ENCODE measurements at regions not wholly inside any gene's neighbourhood (a gene's known extent, or its start where the extent isn't known, plus 50 kb on each side); places are given as distances from the start of the nearest gene placed in this dataset.

DNA sequence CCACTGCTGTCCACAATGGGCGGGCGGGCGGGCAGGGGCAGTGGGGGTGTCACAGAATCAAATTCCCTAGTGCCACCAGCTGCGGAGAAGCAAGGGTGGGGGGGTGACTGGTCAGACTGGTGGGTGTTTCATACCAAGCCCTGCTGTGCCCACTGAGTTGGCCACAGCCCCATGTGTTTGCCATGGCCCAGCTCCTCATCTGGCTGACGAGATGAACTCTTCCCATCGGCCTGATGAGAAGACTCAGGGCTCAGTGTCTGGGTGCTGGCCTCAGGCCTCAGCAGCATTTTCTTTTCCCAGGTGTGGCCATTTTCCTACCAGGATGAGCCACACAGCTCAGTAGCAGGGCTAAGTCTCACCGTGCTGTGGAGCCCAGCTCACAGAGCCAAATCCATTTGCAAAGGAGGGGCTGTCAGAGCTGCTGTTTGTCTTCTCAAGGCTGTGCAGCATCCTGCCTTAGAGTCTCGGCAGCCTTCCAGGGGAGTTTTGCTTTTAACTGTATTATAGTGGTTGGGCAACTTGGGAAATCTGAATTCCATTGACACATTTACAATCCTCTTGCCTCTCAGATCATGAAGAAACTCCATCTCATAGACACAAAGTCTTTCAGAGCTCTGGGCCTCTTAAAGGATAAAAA, 176.8 kb downstream of the ABHD5 start:
- no peak for DNase-seq

DNA sequence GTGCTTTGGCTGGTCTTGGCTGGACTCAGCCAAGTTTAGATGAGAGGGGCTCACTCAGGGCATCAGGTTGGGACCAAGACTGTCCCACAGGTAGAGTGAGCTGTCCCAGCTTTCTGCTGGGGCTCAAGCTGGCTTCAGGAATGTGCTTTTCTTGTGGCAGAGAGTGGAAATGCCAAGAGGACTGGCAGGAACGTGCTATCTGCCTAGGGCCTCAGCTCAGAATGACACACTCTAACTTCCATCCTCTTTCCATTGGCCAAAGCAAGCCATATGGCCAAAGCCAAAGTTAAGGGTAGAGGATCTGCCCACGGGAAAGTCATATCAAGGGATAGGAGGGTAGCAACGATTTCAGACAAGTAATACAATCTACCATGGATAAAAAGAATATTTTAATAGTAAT, 178.8 kb downstream of the ABHD5 start:
- DNase-seq: no peak

DNA sequence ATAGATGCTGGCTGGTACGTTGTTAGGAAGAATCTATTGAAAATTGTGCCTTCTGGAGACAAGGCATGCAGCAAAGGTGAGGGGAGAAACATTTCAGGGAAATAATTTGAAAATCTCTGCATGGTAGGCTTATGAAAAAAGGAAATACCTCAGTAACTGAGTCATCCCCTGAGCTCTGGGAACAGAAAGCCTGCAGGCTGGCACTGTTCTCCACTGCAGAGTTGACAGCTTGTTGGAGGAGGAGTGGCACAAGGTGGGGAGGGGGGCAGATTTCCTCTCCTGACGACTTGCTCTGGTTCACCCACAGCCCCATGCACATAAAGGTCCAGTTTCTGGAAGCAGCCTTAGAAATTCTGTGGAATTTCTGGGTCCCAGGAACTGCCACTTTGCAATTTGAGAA, 179.4 kb downstream of the ABHD5 start:
- DNase-seq: no peak

DNA sequence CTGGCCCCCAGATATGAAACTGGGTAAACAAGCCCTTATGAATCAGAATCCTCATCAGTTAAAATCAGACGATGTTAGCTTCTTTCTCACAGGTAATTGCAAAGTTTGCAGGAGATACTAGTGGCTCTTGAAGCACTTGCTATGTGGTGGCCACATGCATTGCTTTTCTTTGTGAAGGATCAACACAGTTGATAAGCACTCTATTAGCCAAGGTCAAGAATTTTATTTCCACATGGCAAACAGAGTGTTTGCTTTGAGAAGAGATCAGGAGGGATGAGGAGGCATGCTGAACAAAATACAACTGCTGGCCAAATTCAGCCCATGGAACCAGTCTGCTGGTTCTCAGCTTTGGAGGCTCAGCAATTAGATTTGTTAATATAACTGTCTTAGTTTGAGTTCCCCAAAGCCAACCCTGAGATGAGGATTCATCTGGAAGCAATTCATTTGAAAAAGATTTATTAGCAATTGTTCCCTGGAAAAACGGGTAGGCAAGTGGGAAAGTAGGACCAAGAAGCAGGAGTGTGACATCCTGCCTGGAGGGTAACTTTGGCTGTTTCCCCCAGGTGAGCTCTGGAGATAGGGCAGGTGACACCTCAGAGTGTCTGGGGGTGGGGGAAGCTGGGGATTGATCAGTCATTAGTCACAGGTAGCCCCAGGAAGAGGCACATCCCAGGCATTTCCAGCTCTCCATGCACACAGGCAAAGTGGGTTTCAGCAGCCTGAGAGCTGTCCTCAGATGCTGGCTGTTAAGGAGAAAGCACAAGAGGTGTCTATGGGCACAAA, 180.3 kb downstream of the ABHD5 start:
- no peak for DNase-seq

DNA sequence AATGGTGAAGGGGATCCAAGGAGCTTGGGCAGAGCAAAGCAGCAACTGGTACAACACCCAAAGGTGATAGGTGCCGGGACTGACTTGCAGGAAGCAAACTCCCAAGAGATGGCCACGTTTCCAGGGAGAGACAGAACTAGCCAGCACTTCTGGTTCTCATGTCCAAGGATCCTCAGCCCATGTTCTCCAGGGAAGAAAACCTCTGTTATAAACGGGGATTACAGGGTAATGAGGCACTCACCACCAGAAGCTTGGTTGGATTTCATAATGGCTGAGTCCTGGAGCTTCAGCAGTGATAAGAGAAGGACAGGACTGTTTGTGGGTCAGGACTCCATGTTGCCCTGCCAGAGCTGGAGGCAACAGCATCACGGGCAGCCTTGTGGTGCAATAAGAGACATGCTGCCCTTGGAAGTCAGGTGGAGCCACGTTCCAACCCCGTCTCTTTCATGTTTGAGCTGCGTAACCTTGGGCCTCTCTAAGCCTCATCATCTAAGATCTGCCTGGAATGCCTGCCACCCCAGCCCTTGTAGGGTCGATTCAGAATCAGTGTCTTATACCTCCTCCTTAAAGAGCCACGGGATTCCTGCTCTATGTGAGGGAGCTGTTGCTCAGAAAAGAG, 181.0 kb downstream of the ABHD5 start:
- DNase-seq: no peak

DNA sequence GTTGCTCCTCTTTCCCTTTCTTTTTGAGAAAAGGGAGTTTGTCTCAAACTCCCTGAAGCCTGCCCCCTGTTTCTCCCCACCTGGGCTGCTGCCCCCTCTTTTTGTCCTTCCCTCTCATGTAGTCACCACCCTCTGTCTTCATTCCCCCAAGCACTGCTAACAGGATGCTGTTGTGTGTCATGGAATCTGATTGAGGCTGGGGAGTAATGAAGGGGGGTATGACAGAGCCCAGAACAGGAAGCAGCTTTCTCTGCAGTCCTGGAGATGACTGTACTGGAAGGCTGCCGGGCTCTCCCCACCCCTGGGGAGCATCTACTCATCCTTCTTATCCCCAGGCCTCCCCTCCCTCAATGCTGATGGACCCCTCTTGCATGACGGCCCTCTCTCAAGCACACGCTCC, 181.6 kb downstream of the ABHD5 start:
- no peak for DNase-seq

DNA sequence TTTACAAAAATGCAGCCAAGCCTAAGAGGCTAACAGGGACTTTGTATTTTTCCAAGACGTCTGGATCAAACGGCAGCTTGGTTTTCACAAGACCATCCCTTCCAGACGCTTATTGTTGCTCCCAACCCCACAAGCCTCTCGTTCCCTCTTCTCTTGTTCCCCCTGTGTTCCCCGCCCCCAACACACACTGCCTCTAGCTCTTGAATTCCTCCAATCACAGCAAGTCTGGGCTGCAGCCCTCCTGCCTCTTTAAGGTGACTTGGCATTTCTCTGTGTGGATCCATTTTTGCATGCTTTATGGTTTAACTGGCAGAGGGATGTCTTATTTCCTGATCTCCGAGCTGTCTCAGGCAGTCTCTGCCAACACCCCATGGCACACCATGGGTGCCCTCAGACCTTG, 182.2 kb downstream of the ABHD5 start:
- DNase-seq: no peak

DNA sequence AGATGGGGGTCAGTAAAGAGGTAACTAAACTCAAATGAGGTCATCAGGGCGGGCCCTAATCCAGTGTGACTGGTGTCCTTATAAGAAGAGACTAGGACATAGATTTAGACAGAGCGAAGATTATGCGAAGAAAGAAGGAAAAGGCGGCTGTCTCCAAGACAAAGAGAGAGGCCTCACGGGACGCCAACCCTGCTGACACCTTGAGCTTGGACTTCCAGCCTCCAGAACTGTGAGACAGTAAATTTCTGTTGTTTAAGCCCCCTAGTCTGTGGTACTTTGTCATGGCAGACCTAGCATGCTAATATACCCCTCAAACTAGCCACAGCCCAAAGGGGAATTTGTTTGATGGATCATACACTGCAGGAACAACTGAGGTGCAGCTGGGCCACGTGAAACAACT, 183.0 kb downstream of the ABHD5 start:
- no peak for DNase-seq

DNA sequence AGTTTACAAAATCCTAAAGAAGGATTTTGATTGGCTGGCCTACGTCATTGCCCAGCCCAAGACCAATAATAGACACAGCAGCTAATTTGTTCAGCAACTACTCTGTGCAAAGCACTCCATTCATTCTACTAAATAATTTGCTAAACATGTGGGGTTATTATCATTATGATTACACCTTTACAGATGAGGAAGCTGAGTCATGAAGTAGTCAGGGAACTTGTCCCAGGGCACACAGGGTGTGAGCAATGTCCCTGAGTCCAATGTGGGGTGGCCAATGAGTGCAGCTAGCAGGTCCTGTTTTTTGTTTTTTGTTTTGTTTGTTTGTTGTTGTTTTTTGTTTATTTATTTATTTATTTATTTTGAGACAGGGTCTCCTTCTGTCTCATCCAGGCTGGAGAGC, 183.6 kb downstream of the ABHD5 start:
- no peak for DNase-seq

DNA sequence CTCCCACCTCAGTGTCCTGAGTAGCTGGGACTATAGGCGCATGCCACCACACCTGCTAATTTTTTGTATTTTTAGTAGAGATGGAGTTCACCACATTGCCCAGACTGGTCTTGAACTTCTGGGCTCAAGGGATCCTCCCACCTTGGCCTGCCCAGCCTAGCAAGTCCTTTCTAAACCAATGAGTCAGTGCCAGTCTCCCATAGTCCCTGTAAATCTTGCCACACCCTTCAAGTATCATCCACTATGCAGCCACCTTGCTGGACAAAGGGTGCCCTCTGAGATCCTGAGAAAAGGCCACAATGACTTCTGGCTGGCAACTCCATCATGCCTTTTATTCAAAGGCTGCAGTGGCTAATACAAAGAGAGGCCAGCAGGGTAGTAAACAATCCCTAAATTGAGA, 184.0 kb downstream of the ABHD5 start:
- no peak for DNase-seq

DNA sequence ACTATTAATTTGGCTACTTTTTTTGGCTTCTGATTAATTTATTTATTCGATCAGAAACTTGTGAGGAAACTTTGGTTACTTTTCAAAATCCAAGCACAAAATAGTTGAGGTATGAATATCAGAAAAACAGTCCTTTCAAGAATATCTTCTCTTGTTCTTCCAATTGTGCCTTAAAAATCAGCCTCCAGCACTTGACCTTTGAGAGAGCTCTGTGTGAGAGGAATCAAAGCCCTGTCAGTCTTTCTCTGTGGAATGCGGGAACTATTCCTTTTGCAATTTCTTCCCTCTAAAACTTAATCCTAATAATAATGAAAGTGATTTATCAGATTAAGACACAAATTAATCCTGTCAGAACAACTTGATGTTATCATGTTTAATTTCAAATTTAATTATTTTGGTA, 185.9 kb downstream of the ABHD5 start:
- no peak for DNase-seq

DNA sequence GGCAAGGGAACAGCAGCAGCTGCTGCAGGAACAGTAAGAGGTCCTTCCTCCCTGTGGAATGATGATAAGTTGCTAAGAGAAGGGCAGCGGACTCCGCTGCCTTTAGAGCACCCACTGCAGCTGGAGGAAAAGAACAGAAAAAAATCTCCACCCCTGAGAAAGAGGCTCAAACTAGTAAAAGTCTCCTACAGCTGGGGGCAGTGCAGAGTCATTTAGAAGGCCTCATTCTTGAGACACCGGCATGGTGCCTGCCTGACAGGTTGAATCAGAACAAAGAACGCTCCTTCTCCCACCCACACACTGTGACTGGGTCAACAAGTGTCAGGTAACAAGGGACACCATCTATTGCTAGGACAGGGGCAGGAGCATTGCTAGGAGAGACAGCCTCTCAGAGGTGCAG, 188.4 kb downstream of the ABHD5 start:
- DNase-seq: no peak

DNA sequence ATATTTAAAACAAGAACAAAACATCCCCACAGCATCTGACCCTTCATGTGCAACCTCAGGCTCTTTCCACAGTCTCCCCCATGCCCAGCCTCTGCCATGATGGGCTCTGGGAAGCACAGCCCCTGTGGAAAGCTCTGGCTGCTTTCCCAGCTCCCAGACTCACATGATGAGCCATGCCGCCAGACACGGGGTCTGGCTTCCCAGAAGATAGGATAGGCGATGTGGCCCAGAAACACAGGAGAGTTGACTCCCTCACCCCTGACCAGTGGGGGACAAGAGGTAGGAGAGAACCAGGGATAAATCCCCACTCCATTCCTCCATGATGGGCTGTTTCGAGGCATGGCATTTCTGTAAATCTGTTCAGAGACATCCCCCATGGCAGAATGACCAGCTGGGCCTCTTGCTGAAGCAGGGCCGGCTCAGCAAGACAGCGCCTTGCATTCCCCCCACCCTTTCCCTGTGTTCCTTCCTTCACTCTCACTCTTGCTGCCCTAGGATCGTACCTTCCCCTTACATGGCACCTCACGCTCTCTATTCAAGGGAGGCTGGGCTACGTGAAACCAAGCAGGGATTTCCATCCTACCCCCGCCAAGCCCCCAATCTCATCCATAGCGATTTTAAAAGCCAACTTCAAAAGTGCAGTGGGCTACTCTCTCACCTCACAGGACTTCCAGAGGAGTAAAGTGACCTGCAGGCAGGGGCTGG, 192.4 kb downstream of the ABHD5 start:
- no peak for DNase-seq

DNA sequence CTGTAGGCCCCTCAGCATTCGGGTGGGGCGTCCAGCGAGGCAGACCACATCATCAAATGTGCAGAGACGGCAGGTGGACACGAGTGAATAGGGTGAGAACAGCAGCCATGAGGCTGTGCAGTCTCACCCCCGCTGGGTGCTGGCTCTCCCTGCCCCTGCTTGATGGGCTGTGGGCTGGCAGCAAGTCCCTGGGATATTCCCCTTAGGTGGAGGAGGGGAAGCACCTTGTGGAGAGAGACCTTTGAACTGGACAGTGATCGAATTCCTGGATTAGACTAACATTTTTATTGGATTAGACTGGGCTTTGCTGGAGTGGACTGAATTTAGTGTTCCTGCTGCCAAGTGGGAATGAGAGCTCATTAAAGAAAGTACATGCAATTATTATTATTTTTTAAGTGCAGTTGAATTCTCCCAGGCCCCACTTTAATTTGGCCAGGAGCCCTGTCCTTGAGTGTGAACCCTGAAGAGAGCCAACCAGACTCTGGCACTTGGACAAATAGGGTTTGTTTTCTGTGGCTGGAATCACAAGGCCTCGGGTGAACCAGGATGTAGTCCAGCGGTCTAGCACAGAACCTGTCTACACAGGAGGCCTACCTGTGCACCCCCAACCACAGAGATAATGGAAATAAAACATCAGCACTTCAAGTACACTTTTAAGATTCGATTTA, 193.1 kb downstream of the ABHD5 start:
- DNase-seq: no peak

DNA sequence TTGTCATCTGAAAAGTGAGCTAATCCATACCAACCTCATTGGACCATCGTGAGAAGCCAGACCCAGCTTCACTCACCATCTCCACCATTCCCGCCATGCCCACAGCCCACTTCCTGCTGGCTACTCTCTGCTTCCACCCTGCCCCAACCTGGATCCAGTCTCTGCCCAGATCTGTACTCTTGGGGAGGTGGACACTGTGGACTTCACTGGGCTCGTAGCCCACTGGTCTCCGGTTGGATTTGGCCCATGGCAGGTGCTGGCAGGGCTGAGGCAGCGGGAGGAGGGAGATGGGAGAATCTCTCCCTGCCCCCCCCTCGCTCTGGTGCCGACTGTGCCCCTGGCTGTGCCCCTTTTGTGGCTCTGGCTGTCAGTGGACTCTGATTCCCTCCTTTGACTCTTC, 193.8 kb downstream of the ABHD5 start:
- DNase-seq: no peak

DNA sequence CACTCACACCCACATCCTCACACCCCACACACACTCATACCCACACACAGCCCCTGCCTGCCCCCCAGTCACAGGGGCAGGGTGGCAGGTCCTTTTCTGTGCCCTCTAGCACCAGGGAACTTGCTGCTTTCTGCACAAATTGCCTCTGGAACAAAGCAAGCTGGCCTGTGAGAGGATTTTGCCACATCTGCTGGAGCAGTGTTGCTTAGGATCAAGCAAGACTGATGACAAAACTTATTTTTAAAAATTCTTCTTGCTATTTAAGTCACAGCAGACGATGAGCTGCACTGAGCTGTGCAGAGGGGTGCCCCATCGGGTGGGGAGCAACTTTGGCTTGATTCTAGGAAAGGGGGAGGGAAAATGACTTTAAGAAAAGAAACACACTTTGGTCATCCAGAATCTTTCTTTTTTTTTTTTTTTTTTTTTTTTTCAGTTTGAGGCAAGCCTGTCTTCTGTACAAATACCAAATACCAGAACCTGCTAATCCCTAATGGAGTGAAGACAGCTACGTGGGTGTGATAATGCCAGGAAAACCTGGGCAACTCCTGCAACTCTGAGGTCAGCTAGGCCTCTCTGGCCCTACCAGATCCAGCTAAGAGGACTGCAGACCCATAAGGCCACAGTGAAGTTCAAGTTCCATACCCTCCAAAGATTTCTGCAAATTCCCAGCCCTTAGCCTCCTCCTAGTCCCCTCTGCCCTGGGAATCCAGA, 195.3 kb downstream of the ABHD5 start:
- no peak for DNase-seq

DNA sequence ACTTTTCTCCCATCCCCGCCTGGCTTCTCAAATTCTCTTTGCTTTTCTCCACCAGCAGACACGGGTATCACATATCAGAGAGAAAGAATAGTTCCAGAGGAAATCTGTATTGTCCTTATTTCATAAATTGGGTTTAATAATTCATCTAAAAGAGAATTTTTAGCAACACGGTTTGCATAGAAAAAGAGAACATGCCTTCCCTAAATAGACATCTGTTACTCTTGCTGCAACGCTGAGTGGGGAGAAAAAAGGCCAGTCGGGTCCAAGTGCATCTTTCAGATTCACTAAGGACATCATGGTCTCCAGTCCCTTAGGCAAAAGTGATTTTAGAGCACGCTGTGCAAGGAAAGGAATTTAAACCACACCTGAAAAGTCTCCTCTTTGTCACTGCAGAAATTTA, 201.3 kb downstream of the ABHD5 start:
- DNase-seq: no peak

DNA sequence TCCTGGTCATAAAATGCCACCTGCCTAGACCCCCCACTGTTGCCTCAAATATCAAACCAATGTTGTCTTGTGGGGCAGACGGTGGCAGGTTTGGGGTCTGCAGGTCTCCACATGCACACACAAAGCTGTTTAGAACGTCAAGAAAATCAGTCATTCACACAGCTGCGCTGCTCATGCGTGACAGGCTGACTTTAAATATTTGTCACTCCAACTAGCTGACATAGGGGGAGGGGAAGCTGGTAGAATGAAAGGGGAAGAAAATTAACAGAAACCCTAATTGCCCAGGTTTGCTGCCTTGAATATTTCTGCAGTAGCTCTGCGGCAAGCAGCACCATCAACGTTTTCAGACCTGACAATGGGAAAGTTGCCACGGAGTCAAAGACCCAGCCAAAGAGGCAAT, 201.8 kb downstream of the ABHD5 start:
- DNase-seq: no peak

DNA sequence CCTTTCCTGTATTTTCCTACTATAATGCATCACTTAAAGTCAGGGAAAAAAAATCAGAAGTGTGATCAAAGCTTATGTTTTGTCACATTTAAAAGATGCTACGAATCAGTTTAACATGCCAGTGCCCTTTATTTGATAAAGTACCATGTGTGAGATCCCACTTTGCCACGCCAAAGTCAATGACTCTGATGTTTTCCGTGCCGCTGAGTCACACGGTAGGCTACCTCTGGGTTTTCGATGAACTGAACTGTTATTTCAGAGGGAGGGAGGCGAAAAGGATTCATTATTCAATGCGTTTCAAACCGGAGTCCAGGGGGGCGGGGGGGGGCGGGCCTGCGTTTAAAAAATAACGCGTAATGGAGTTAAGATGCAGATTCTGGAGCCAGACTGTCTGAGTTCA, 203.0 kb downstream of the ABHD5 start:
- no peak for DNase-seq

DNA sequence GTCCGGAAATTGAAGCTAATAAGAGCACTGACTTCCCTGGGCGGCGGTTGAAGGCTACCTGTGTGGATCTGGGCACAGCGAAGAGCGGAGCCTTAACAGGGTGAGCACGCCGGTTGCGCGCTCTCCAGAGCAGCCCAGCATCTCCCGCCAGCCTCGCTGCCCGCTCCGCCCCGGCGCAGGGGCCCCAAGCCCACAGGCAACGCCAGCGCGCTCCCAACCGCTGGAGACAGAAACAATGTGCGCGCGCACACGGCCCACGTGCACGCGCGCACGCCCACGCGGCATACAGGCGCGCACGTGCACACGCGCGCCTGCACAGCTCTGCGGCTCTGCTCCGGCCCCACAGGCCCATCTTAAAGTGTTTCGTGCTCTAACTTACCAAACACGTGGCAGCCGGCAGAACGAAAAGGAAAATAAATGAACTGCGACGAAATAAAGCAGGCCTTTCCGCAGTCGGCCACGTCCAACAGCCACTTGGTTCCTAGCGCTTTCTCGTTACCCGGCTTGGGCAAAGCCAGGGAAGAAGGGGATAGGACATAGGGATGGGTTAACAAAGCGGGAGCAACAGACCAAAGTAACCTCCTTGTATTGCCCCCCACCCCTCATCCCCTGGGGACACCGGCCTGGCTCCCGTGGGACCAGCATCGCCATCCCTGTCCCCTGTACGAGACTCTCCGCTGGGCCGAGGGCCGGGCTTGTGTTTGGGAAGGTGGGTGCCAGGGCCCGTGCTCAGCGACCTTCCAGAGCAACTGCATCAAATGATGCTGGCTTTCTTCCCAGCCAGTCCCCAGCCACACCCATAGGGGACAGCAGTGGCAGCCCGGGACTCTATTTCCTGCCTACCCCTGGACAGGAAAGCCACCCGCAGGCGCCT, 203.7 kb downstream of the ABHD5 start:
- DNase-seq: peak; percentile 84

DNA sequence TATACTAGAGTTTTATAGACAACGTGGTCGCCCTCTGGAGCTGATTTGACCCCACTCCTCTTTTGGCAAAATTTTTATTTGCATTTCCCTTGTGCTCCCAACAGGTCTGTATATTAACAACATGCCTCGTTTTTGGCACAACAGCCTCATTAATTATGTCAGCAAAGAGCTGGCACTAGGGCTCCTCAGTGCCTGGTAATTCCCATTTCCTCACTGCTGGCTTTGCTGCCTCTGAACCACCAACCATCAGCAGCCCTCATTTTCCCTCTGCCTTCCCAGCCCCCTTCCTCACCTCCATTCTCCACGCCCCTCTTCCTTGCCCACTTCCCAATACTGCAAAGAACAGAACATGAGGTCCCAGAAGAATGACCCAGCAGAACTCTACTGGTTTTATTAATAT, 204.8 kb downstream of the ABHD5 start:
- DNase-seq: no peak

DNA sequence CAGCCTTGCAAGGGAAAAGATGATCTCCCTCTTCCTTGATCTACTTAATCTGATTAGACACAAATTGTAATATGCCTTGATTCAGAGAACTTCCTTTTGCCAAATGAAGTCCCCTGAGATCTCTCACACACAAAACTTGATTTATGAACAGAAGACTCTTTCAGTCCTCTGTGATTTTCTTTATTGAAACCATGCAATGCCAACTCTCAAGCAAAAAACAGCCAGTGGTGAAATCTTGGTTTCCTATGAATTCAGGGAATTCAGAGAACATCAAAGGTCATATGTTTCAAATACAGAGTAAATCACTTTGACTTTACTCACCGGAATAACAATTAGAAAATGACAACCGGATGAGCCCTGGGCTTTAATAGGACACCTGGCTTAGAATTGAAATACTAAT, 211.7 kb downstream of the ABHD5 start:
- no peak for DNase-seq
